ENCODE measurements at regions not wholly inside any gene's neighbourhood (a gene's known extent, or its start where the extent isn't known, plus 50 kb on each side); places are given as distances from the start of the nearest gene placed in this dataset.

- Histone ChIP-seq H3K27ac (replicated peaks) (no peak overlapping the region), H3K4me3 (replicated peaks; ENCODE audit: insufficient read depth, low read length) (no peak overlapping the region), H3K27me3 (ENCODE audit: insufficient read depth, poor library complexity, severe bottlenecking) (peaks cover under 1% of the 10 kb centered on the region)
- TF ChIP-seq REST (IDR thresholded peaks at IDR 0.05; ENCODE audit: insufficient replicate concordance, low read depth) (no peak), GABPA (IDR thresholded peaks at IDR 0.05; ENCODE audit: low read depth) (no peak), CTCF (IDR thresholded peaks at IDR 0.05; ENCODE audit: insufficient read depth, low read length) (no peak), SPI1 (IDR thresholded peaks at IDR 0.05; ENCODE audit: borderline replicate concordance, low read depth) (no peak), POLR2AphosphoS5 (IDR thresholded peaks at IDR 0.05; ENCODE audit: low read depth) (no peak)
- DNase-seq (ENCODE audit: low read depth in 1 of 2, low spot score in 1 of 2), result no peak
These were observed 363.4 kb upstream of the C2CD4B start for GRCh38 chr15:62528505-62528904.

DNA sequence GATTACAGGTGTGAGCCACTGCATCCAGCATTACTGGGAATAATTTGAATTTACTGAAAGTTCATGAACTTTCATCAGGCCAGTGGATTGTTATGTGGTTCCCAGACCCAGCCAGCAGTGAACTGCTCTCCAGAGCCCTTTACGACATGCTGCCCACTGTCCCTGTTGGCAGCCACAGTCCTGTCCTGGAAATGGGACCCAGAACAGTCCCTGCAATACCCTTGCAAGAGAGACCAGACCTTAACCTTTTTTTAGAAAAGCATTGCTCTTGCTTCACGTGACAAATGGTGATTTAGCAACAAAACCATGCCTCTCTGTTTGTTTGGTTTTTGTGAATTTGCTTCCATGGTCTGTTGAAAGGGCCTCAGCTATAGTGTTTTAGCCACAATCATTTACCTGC is 367.3 kb upstream of the C2CD4B start:
- Histone ChIP-seq H3K27me3 (ENCODE audit: insufficient read depth, poor library complexity, severe bottlenecking) (peaks cover 2% of the 10 kb centered on the region), H3K4me3 (replicated peaks; ENCODE audit: insufficient read depth, low read length) (no peak overlapping the region), H3K27ac (replicated peaks) (no peak overlapping the region)
- no peak for TF ChIP-seq REST (IDR thresholded peaks at IDR 0.05; ENCODE audit: insufficient replicate concordance, low read depth)
- DNase-seq (ENCODE audit: low read depth in 1 of 2, low spot score in 1 of 2), result no peak

DNA sequence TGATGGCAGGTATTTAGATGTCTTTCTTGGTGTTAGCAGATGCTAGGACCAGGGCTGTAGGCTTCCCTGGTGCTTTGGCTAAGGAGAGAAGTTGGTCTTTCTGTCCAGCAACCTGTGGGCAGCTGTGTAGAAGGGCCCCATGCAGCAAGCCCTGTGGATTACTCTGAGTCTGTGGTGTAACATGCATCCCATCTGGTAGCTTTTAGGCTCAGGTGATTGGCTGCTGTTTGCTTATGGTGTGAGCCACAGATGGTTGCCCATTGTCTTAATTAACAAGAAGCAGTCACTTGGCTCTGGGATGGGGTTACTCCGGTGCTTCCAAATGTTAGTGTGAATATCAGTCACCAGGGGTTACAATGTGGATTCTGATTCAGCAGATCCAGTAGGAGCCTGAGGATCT is 368.6 kb upstream of the C2CD4B start:
- DNase-seq (ENCODE audit: low read depth in 1 of 2, low spot score in 1 of 2), result no peak
- TF ChIP-seq REST (IDR thresholded peaks at IDR 0.05; ENCODE audit: insufficient replicate concordance, low read depth) (no peak), GABPA (IDR thresholded peaks at IDR 0.05; ENCODE audit: low read depth) (no peak), POLR2AphosphoS5 (IDR thresholded peaks at IDR 0.05; ENCODE audit: low read depth) (no peak), SPI1 (IDR thresholded peaks at IDR 0.05; ENCODE audit: borderline replicate concordance, low read depth) (no peak), CTCF (IDR thresholded peaks at IDR 0.05; ENCODE audit: insufficient read depth, low read length) (no peak)
- no peak overlapping the region for H3K4me3 ChIP-seq (replicated peaks; ENCODE audit: insufficient read depth, low read length)
- H3K27ac ChIP-seq (replicated peaks), result no peak overlapping the region
- peaks cover 2% of the 10 kb centered on the region for H3K27me3 ChIP-seq (ENCODE audit: insufficient read depth, poor library complexity, severe bottlenecking)

DNA sequence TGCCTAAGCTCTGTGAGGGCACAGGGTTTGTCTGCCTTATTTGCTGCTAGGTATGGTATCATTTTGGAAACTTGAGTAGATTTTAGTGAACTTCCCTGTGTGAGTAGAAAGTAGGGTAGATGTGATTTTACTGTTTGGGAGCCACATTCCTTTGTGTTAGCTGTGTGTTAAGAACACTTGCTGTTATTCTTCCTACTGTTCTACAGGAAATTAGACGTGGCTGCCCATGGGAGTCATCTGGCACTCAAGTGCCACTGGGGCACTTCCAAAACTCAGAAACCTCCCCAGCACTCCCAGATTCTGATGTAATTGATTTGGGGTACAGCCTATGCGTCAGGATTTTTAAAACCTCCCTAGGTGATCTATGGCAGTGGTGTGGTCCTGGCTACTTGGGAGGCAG is 369.9 kb upstream of the C2CD4B start:
- TF ChIP-seq CTCF (IDR thresholded peaks at IDR 0.05; ENCODE audit: insufficient read depth, low read length), result no peak
- no peak for TF ChIP-seq POLR2AphosphoS5 (IDR thresholded peaks at IDR 0.05; ENCODE audit: low read depth)
- no peak for TF ChIP-seq REST (IDR thresholded peaks at IDR 0.05; ENCODE audit: insufficient replicate concordance, low read depth)
- TF ChIP-seq GABPA (IDR thresholded peaks at IDR 0.05; ENCODE audit: low read depth), result no peak
- no peak for TF ChIP-seq SPI1 (IDR thresholded peaks at IDR 0.05; ENCODE audit: borderline replicate concordance, low read depth)
- peaks cover 2% of the 10 kb centered on the region for H3K27me3 ChIP-seq (ENCODE audit: insufficient read depth, poor library complexity, severe bottlenecking)

More for the DNA sequence above, 369.9 kb upstream of the C2CD4B start:
- H3K4me3 ChIP-seq (replicated peaks; ENCODE audit: insufficient read depth, low read length), result no peak overlapping the region
- H3K27ac ChIP-seq (replicated peaks), result no peak overlapping the region
- DNase-seq (ENCODE audit: low read depth in 1 of 2, low spot score in 1 of 2), result no peak
